GM03348 (cell line): ENCODE measurements at regions not wholly inside any gene's neighbourhood (a gene's known extent, or its start where the extent isn't known, plus 50 kb on each side); places are given as distances from the start of the nearest gene placed in this dataset.
"Not testable (repeated sequence)": the region's sequence is repeated elsewhere in the genome, so short reads cannot be mapped to it uniquely, and the experiment has no call there.

Experiments used
- DNase-seq: peaks from one replicate; pipeline ENCODE4 v3.0.0; 2012; ENCODE audit warnings: low spot score

- no peak for DNase-seq
These were observed 204.9 kb upstream of the PTER start for GRCh38 chr10:16231734-16232435.

GRCh38 chr10:16232441-16232840 is 204.4 kb upstream of the PTER start:
- DNase-seq: no peak

- no peak for DNase-seq
These were observed 201.9 kb upstream of the PTER start for GRCh38 chr10:16234916-16235315.

GRCh38 chr10:16242446-16242845 is 194.4 kb upstream of the PTER start:
- DNase-seq: no peak

GRCh38 chr10:16242859-16243613 is 193.8 kb upstream of the PTER start:
- no peak for DNase-seq

- DNase-seq: not testable (repeated sequence)
These were observed 186.7 kb upstream of the PTER start for GRCh38 chr10:16250136-16250535.

GRCh38 chr10:16256336-16256735 is 180.5 kb upstream of the PTER start:
- DNase-seq: no peak

GRCh38 chr10:16258291-16259040 is 178.3 kb upstream of the PTER start:
- no peak for DNase-seq

GRCh38 chr10:16259726-16260125 is 177.1 kb upstream of the PTER start:
- no peak for DNase-seq

GRCh38 chr10:16260388-16260787 is 176.4 kb upstream of the PTER start:
- no peak for DNase-seq

- DNase-seq: no peak
These were observed 165.2 kb upstream of the PTER start for GRCh38 chr10:16271571-16271970.

GRCh38 chr10:16274911-16275310 is 161.9 kb upstream of the PTER start:
- no peak for DNase-seq

GRCh38 chr10:16280595-16280994 is 156.2 kb upstream of the PTER start:
- no peak for DNase-seq

- no peak for DNase-seq
These were observed 144.4 kb upstream of the PTER start for GRCh38 chr10:16292366-16292765.

- no peak for DNase-seq
These were observed 139.7 kb upstream of the PTER start for GRCh38 chr10:16297069-16297468.

- no peak for DNase-seq
These were observed 139.2 kb upstream of the PTER start for GRCh38 chr10:16297642-16298041.

- no peak for DNase-seq
These were observed 132.5 kb upstream of the PTER start for GRCh38 chr10:16304311-16304710.

- DNase-seq: no peak
These were observed 126.4 kb upstream of the PTER start for GRCh38 chr10:16310440-16310839.

GRCh38 chr10:16314259-16314658 is 122.6 kb upstream of the PTER start:
- DNase-seq: no peak

- no peak for DNase-seq
These were observed 119.9 kb upstream of the PTER start for GRCh38 chr10:16316733-16317390.

GRCh38 chr10:16341637-16342036 is 95.2 kb upstream of the PTER start:
- DNase-seq: no peak

GRCh38 chr10:16348891-16349290 is 87.9 kb upstream of the PTER start:
- no peak for DNase-seq
